Caco-2 (cell line): ENCODE measurements at regions not wholly inside any gene's neighbourhood (a gene's known extent, or its start where the extent isn't known, plus 50 kb on each side); places are given as distances from the start of the nearest gene placed in this dataset.

Experiments used
- BruUV-seq: library from RNA; stranded (reverse); fragments of 400-500 nt; replicated peaks from 2 replicates; lab custom pipeline; 2021; lab: Mats Ljungman, UMichigan
- CTCF ChIA-PET: fragments of 300-600 bp; sonication (Branson Sonifier 250); formaldehyde crosslinking; loops from one replicate; lab custom pipeline; 2022; ENCODE audit warnings: antibody characterized with exemption; lab: Charles Lee
- POLR2A ChIA-PET: fragments of 300-600 bp; sonication (Branson Sonifier 250); formaldehyde crosslinking; loops from one replicate; lab custom pipeline; 2022; ENCODE audit warnings: antibody characterized with exemption; lab: Charles Lee
- DNase-seq, 2 experiments: peaks; one replicate each; pipeline versions ENCODE4 v3.0.0 to v3.0.0-alpha.2; 2020 to 2022
- H3K27me3 ChIP-seq: replicated peaks from 2 replicates; pipeline ENCODE4 v1.6.0; 2011; ENCODE audit warnings: low read length; ENCODE audit not compliant: control insufficient read depth, insufficient read depth
- H3K36me3 ChIP-seq: 2 replicates; pipeline ENCODE4 v1.5.1; 2011; ENCODE audit warnings: low read length; ENCODE audit not compliant: control insufficient read depth, insufficient read depth
- H3K4me1 ChIP-seq: fragments of 250-450 bp; sonication (Bioruptor Pico); 2 replicates; pipeline ENCODE4 v1.5.1; 2020; ENCODE audit warnings: mild to moderate bottlenecking
- H3K4me3 ChIP-seq: 2 replicates; pipeline ENCODE4 v1.5.1; 2011; ENCODE audit warnings: low read depth, mild to moderate bottlenecking, control low read depth, low read length
- H3K9me3 ChIP-seq: fragments of 250-450 bp; sonication (Bioruptor Pico); 2 replicates; pipeline ENCODE4 v1.5.1; 2020; ENCODE audit warnings: mild to moderate bottlenecking, moderate library complexity
- H3K27ac Mint-ChIP-seq: one replicate; pipeline ENCODE4 v1.8.0; 2022; ENCODE audit warnings: mixed read lengths; ENCODE audit not compliant: unreplicated experiment
- H3K27me3 Mint-ChIP-seq: one replicate; pipeline ENCODE4 v1.8.0; 2022; ENCODE audit warnings: mixed read lengths; ENCODE audit not compliant: insufficient read depth, unreplicated experiment
- H3K36me3 Mint-ChIP-seq: one replicate; pipeline ENCODE4 v1.8.0; 2022; ENCODE audit warnings: mild to moderate bottlenecking, mixed read lengths; ENCODE audit not compliant: insufficient read depth, unreplicated experiment
- H3K4me1 Mint-ChIP-seq: one replicate; pipeline ENCODE4 v1.8.0; 2022; ENCODE audit warnings: low read depth, mixed read lengths; ENCODE audit not compliant: unreplicated experiment
- H3K4me3 Mint-ChIP-seq: one replicate; pipeline ENCODE4 v1.8.0; 2022; ENCODE audit warnings: mild to moderate bottlenecking, moderate library complexity, mixed read lengths; ENCODE audit not compliant: unreplicated experiment
- H3K9me3 Mint-ChIP-seq: one replicate; pipeline ENCODE4 v1.8.0; 2022; ENCODE audit warnings: mixed read lengths; ENCODE audit not compliant: unreplicated experiment
- intact Hi-C: fragments of 100-400 bp; cut with micrococcal nuclease; formaldehyde crosslinking; loops from one replicate; pipeline ENCODE4 v1.10.0; 2022; ENCODE audit not compliant: unreplicated experiment
- TF ChIP-seq, protein P1 (sequence below), 2 experiments: fragments of 200-600 bp in 1 of 2; IDR thresholded peaks; 1 replicate in 1 of 2; 2 replicates in 1 of 2; pipeline versions ENCODE4 v1.5.1 to v1.8.0; 2011 to 2022; ENCODE audit warnings: antibody characterized with exemption in 1 of 2, control low read depth in 1 of 2, inconsistent platforms in 1 of 2, low read depth in 1 of 2, low read length in 1 of 2, mild to moderate bottlenecking in 1 of 2, moderate library complexity in 1 of 2; ENCODE audit not compliant: insufficient read depth in 1 of 2, severe bottlenecking in 1 of 2, unreplicated experiment in 1 of 2

DNA sequence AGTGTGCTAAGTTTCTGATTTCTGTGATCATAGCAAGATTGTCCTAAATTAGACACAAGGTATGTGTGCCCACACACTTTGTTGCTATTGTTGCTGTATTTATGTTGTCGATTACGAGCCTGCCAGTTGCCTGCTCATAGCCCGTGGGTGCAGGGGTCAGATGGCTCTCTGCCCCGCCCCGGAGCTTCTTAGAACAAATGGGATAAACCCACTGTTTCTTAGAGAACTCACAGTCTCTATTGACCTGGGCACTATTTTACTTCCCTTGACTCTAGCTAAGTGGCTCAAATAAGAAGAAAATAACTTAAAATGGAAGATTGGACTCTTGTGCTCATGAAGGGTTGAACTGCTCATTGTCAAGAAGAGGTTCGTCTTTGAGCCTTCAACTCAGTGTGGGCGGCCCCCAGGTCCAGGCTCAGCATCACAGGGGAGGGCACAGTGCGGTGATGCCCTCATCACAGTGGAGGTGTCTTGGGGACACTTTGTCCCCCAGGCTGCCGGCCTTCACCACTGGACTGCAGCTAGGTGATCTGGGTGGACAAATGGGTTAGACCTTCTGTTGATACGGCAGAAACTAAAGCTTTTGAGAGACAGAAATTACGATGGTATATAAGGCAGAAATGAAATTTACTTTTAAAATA lies 155.5 kb downstream of the TENT4A start:
- Mint-ChIP-seq H3K27ac (no peak overlapping the region), H3K4me1 (no peaks in the 10 kb centered on the region), H3K4me3 (no peak overlapping the region), H3K36me3 (no peaks in the 10 kb centered on the region), H3K9me3 (no peaks in the 10 kb centered on the region), H3K27me3 (peaks cover under 1% of the 10 kb centered on the region)
- intact Hi-C loops: no loop called here
- no peak for DNase-seq
- CTCF ChIA-PET: no interaction called here
- POLR2A ChIA-PET: no interaction called here
- TF ChIP-seq, protein P1, sequence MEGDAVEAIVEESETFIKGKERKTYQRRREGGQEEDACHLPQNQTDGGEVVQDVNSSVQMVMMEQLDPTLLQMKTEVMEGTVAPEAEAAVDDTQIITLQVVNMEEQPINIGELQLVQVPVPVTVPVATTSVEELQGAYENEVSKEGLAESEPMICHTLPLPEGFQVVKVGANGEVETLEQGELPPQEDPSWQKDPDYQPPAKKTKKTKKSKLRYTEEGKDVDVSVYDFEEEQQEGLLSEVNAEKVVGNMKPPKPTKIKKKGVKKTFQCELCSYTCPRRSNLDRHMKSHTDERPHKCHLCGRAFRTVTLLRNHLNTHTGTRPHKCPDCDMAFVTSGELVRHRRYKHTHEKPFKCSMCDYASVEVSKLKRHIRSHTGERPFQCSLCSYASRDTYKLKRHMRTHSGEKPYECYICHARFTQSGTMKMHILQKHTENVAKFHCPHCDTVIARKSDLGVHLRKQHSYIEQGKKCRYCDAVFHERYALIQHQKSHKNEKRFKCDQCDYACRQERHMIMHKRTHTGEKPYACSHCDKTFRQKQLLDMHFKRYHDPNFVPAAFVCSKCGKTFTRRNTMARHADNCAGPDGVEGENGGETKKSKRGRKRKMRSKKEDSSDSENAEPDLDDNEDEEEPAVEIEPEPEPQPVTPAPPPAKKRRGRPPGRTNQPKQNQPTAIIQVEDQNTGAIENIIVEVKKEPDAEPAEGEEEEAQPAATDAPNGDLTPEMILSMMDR (IDR thresholded peaks at IDR 0.05; ENCODE audit: insufficient read depth in 1 of 2, low read depth in 1 of 2, low read length in 1 of 2, severe bottlenecking in 1 of 2, unreplicated experiment in 1 of 2): no peak
- Histone ChIP-seq H3K9me3 (0 out of 2 replicates have a peak, but pooled peaks cover 3% of the 10 kb centered on the region), H3K4me1 (peaks cover 2% of the 10 kb centered on the region; the same call in 1 of the 2 replicates), H3K27me3 (no peaks in the 10 kb centered on the region; the same call in 1 of the 2 replicates), H3K36me3 (no peaks in the 10 kb centered on the region), H3K4me3 (no peak overlapping the region)
- BruUV-seq: no TSS peak

DNA sequence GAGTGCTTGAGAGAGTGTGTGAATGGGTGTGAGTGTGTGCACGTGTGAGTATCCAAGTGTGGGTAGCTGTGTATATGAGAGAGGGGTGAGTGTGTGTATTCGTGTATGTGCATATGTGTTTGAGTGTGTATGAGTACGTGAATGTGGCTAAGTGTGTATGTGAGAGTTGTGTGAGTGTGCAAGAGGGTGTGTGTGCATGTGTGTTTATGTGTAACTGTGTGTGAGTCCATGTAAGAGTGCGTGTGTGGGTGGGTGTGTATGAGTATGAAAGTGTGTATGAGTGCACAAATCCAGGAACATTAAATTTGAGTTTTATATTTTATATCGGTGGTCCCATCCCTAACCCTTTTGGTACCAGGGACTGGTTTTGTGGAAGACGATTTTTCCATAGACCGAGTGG lies 156.4 kb downstream of the TENT4A start:
- no peaks in the 10 kb centered on the region for H3K4me1 Mint-ChIP-seq
- no peak overlapping the region for H3K4me3 Mint-ChIP-seq
- ChIA-PET CTCF (no interaction called here), POLR2A (no interaction called here)
- Histone ChIP-seq H3K36me3 (no peaks in the 10 kb centered on the region), H3K27me3 (no peaks in the 10 kb centered on the region; the same call in 1 of the 2 replicates), H3K4me3 (no peak overlapping the region), H3K4me1 (peaks cover 7% of the 10 kb centered on the region; the same call in 1 of the 2 replicates), H3K9me3 (no peaks in the 10 kb centered on the region; the same call in 1 of the 2 replicates)
- no peak for DNase-seq
- H3K27ac Mint-ChIP-seq: no peak overlapping the region
- no peaks in the 10 kb centered on the region for H3K36me3 Mint-ChIP-seq
- BruUV-seq: no TSS peak
- TF ChIP-seq, protein P1 (IDR thresholded peaks at IDR 0.05; ENCODE audit: insufficient read depth in 1 of 2, low read depth in 1 of 2, low read length in 1 of 2, severe bottlenecking in 1 of 2, unreplicated experiment in 1 of 2): no peak
- intact Hi-C loops: no loop called here
- H3K9me3 Mint-ChIP-seq: no peaks in the 10 kb centered on the region
- no peaks in the 10 kb centered on the region for H3K27me3 Mint-ChIP-seq

DNA sequence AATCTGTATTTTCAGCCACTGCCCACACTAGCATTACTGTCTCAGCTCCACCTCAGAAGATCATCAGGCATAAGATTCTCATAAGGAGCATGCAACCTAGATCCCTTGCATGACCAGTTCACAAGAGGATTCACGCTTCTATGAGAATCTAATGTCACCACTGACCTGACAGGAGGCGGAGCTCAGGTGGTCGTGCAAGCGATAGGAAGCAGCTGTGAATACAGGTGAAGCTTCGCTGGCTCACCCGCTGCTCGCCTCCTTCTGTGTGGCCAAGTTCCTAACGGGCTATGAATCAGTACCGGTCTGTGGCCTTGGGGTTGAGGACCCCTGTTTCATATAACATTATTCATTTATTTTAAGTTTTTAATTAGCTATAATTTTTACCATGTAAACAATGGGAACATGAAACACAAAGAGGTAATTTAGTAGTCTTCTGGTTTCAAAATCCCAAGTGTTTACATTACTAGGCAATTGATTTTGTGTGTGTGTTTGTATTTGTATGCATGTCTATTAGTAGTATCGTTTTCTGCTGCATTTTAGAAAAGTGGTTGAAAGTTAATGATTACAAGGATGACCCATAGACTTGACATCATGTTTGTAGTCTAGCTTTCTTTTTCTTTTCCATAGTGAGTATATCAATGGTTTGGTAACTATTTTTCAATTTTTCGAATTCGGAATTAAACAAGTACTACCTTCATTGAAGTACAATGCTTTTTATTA lies 159.4 kb downstream of the TENT4A start:
- TF ChIP-seq, protein P1 (IDR thresholded peaks at IDR 0.05; ENCODE audit: insufficient read depth in 1 of 2, low read depth in 1 of 2, low read length in 1 of 2, severe bottlenecking in 1 of 2, unreplicated experiment in 1 of 2): no peak
- BruUV-seq: no TSS peak
- H3K27ac Mint-ChIP-seq: no peak overlapping the region
- no peaks in the 10 kb centered on the region for H3K36me3 Mint-ChIP-seq
- H3K9me3 Mint-ChIP-seq: peaks cover 4% of the 10 kb centered on the region
- no peak overlapping the region for H3K4me3 Mint-ChIP-seq
- H3K4me1 Mint-ChIP-seq: no peaks in the 10 kb centered on the region
- Histone ChIP-seq H3K36me3 (no peaks in the 10 kb centered on the region), H3K9me3 (no peaks in the 10 kb centered on the region; the same call in 1 of the 2 replicates), H3K27me3 (no peaks in the 10 kb centered on the region), H3K4me3 (no peak overlapping the region), H3K4me1 (peaks cover 7% of the 10 kb centered on the region; the same call in 1 of the 2 replicates)
- ChIA-PET POLR2A (no interaction called here), CTCF (no interaction called here)
- no peaks in the 10 kb centered on the region for H3K27me3 Mint-ChIP-seq
- intact Hi-C loops: no loop called here
- DNase-seq: no peak
